GM12891 (cell line): ENCODE measurements at regions not wholly inside any gene's neighbourhood (a gene's known extent, or its start where the extent isn't known, plus 50 kb on each side); places are given as distances from the start of the nearest gene placed in this dataset.

Source experiments
- POLR2A ChIP-seq: IDR thresholded peaks from 2 replicates; pipeline ENCODE4 v1.6.1; 2011; ENCODE audit warnings: low read depth, low read length, control low read depth
- POLR2AphosphoS5 ChIP-seq: IDR thresholded peaks from 2 replicates; pipeline ENCODE4 v1.6.1; 2011; ENCODE audit warnings: low read depth, low read length, control low read depth
- SPI1 ChIP-seq: IDR thresholded peaks from 2 replicates; pipeline ENCODE4 v1.6.1; 2011; ENCODE audit warnings: low read depth, low read length, control low read depth

GRCh38 chr5:51276250-51276649, 107.0 kb upstream of the ISL1 start:
- no peak for TF ChIP-seq SPI1
- TF ChIP-seq POLR2A: no peak
- no peak for TF ChIP-seq POLR2AphosphoS5
